Kidney capillary endothelial cell (primary cell): ENCODE measurements at regions not wholly inside any gene's neighbourhood (a gene's known extent, or its start where the extent isn't known, plus 50 kb on each side); places are given as distances from the start of the nearest gene placed in this dataset.

Experiments
- DNase-seq: peaks from one replicate; pipeline ENCODE4 v3.0.0-alpha.2; 2018; ENCODE audit warnings: low spot score

DNA sequence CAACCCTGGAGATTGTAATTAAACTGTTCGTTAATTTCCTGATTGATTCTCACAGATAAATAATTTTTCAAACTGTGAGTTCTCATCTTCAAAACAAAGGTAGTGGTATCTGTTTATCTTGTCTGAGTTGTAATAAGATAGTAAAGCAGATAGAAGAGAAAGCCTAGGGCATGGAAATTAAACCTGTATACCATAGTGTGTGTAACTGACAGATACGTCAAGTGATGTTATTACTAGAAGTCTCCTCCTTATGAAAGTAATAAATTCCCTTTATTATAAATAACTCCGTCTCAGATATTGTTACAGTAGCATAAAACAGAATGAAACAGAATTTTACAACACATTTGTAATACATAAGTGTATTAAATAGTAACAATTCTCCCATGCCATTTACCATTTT is 1065.1 kb downstream of the SLITRK1 start:
- DNase-seq, result no peak

DNA sequence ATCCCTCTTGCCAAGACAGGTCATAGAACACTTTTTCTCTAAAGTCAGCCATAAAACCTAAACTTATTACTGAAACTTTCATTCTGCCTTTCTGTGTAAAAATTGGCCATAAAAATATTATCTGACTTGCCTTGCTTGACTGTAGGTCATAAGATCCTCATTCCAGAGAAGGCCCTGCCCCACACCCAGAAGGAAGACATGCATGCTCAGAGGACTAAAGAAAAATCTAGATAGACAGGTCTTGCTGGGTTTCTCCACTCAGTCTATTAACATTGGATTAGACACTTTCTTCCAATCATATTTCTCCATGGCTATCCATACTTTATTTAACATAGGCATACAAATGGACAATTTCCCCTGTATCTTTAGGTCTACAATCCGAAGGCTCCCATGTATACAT is 1066.5 kb downstream of the SLITRK1 start:
- no peak for DNase-seq

DNA sequence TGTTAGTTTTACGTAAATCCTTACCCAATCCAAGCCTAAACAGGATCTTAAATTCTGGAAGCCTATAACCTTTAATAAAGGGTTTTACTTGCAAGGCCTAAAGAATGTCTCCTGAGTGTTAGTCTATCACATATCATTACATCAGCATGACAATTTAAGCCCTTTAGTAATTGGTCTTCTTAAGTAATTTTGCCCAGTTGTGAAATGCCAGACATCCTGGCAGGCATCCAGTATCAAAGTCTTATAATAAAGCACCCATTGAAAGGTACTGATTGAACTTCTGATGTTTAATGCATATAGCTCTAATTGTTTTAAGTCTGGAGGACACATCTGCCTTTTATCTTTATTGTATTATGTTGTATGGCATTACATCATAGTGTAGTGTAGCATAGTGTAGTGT is 1078.9 kb downstream of the SLITRK1 start:
- no peak for DNase-seq

DNA sequence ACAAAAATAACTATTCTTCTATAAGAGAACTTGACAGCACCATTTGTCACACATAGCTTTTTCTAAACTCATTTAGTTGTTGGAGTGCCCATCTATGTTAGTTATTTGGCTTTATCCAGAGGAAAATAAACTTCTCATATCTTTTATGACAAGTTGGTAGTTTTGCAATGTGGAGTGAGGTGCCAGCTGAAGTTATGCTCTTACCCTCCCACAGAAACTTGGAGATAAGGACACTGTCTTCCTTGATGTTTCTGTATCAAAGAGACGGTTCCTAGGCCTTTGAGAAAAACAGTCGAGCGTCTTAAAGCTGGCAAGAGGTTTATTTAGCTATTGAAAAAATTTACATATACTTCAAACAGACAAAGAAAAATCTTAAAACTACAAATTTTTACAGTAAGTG is 1079.7 kb downstream of the SLITRK1 start:
- DNase-seq, result no peak

DNA sequence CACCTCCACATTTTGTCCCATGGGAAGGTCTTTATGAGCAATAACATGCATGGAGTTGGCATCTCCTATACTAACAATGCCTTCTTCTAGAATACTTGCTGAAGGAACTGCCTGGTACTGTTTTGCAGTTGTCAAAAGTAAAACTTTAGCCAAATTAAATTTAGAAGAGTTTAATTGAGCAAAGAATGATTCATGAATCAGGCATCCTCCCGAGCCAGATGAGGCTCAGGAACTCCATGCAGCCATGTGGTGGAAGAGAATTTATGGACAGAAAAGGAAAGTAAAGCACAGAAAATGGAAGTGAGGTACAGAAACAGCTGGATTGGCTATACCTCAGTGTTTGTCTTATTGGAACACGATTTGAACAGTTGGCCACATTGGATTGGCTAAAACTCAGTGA is 1081.9 kb downstream of the SLITRK1 start:
- no peak for DNase-seq

GRCh38 chr13:82797876-82798275 is 1084.4 kb downstream of the SLITRK1 start:
- no peak for DNase-seq

- no peak for DNase-seq
Observed at GRCh38 chr13:82791035-82791434, 1091.2 kb downstream of the SLITRK1 start.

DNA sequence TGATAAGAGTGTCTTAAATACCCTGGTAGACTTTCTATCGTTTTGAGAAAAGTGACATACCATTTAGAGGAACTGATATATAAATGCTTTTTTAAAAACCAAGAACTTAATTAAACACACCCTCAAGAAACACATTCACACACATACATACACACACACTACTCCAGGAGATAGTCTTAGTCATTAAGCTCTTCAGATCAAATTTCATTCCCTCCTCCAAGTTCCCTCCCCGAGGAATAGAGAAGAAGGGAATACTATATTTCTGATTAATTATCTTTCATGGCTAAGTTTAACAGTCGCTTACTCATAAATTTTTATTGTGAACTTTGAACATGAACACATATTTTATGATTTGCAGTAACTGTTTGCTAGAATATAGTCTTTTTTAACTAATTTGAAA is 1109.5 kb downstream of the SLITRK1 start:
- no peak for DNase-seq

GRCh38 chr13:82766732-82767321 is 1115.4 kb downstream of the SLITRK1 start:
- DNase-seq, result no peak

DNA sequence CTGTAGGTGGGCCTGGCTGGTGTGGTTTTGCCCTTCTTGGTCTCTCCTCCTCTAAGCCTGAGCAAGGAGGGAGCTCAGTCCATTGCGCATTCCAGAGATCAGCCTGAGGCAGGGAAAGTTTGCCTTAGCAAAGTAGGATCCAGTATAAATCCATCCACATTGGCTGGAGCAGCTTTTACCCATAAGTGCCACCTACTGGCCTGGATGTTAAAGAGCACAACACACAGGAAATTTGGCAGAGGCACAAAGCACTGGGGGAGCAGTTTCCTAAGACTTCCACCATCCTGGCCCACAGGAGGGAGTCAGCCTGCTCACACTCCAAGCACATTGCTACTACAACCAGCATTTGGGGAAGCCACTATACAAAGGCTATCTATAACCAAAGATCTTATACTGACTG is 1124.2 kb downstream of the SLITRK1 start:
- peak; percentile 5 for DNase-seq

- no peak for DNase-seq
Observed at GRCh38 chr13:82751206-82751605, 1131.1 kb downstream of the SLITRK1 start.

GRCh38 chr13:82749551-82749950 is 1132.7 kb downstream of the SLITRK1 start:
- DNase-seq, result no peak

GRCh38 chr13:82747958-82748357 is 1134.3 kb downstream of the SLITRK1 start:
- DNase-seq, result no peak

DNA sequence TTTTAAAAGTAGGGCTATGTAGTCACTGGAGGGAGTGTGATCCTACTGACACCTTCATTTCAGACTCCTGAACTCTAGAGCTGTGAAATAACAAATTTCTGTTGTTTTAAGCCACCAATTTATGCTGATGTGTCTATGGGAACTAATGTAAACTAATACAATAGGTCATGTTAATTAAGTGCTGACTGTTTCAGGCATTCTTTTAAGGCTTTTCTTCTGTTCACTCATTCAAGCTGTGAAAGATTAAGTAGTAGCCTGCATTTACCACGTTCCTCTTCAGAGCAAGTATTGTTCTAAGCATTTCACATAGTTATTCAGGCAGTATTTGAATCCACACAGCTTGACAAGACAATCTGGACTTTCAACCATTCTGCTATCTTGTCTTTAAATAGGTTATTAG is 1135.0 kb downstream of the SLITRK1 start:
- DNase-seq, result no peak

GRCh38 chr13:82740442-82740841 is 1141.8 kb downstream of the SLITRK1 start:
- no peak for DNase-seq

- no peak for DNase-seq
Observed at GRCh38 chr13:82739881-82740280, 1142.4 kb downstream of the SLITRK1 start.

DNA sequence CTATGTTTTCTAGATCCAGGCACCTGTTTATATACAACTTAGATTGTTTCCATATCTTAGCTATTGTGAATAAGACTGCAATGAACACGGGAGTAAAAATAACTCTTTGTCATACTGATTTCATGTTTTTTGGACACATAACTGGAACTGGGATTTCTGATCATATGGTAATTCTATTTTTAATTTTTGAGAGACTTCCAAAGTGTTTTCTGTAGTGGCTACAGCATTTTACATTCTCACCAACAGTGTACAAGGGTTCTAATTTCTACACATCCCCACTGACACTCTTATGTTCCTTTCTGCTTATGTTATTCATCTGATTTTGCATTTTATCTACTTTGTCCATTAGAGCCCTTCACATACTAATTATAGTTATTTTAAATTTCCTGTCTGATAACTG is 1152.9 kb downstream of the SLITRK1 start:
- no peak for DNase-seq

- no peak for DNase-seq
Observed at GRCh38 chr13:82720986-82721385, 1161.3 kb downstream of the SLITRK1 start.

- DNase-seq, result no peak
Observed at GRCh38 chr13:82719987-82720386, 1162.3 kb downstream of the SLITRK1 start.

GRCh38 chr13:82717249-82717648 is 1165.0 kb downstream of the SLITRK1 start:
- peak; percentile 71 for DNase-seq

GRCh38 chr13:82713687-82714405 is 1168.4 kb downstream of the SLITRK1 start:
- DNase-seq, result no peak

GRCh38 chr13:82702513-82702912 is 1179.8 kb downstream of the SLITRK1 start:
- no peak for DNase-seq

DNA sequence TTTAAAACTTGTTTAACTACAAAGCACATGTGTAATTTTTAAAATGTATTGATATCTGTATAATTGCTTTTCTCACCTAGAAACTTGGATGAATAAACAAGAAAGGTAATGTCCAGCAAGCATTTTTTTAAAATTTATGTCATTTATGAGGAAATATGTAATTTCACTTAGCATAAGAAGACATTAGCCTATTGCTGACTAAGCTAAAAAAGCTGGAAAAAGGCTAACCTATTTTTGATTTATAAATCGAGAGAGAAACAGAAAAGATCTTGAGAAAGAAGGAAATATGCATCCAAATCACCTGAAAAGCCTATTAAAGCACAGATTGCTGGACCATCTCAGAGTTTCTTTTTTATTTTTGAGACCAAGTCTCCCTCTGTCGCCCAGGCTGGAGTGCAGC is 1181.3 kb downstream of the SLITRK1 start:
- DNase-seq, result no peak

DNA sequence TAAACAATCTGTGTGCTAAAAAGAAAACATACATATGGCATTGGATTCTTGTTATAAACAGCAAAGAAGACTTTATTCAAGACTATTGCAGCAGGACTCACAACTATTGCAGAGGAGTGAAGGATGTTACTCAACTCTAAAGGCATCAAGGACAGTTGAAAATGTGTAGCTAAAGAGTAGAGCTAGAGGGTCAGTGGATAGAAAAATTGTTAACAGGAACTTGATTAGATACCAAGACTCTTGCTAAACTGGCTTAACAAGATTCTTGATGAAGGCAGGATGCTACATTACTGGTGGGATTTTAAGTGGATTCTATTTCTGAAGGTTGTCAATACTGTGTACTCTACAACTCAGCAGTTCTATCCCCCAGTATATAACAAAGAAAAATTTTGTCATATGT is 1183.3 kb downstream of the SLITRK1 start:
- no peak for DNase-seq
